Upper lobe of right lung (tissue), 1 donor: ENCODE measurements at regions not wholly inside any gene's neighbourhood (a gene's known extent, or its start where the extent isn't known, plus 50 kb on each side); places are given as distances from the start of the nearest gene placed in this dataset.

Experiments
- ATAC-seq: fragments of 200-7000 bp; cut with Tn5 transposase; one replicate; pipeline ENCODE4 v1.9.1; 2020; ENCODE audit warnings: mild to moderate bottlenecking, moderate library complexity
- DNase-seq: peaks from one replicate; pipeline ENCODE4 v3.0.0-alpha.2; 2020
- H3K27ac ChIP-seq: fragments of 200-600 bp; one replicate; pipeline ENCODE4 v1.8.0; 2022
- H3K27me3 ChIP-seq: fragments of 200-600 bp; one replicate; pipeline ENCODE4 v1.8.0; 2022; ENCODE audit warnings: mild to moderate bottlenecking
- H3K36me3 ChIP-seq: fragments of 200-600 bp; one replicate; pipeline ENCODE4 v1.8.0; 2022
- H3K4me1 ChIP-seq: fragments of 200-600 bp; one replicate; pipeline ENCODE4 v1.8.0; 2022
- H3K4me3 ChIP-seq: fragments of 200-600 bp; one replicate; pipeline ENCODE4 v1.8.0; 2022; ENCODE audit warnings: mild to moderate bottlenecking
- H3K9me3 ChIP-seq: fragments of 200-600 bp; one replicate; pipeline ENCODE4 v1.8.0; 2022
- intact Hi-C: fragments of 100-400 bp; cut with DNase I; formaldehyde crosslinking; loops from one replicate; pipeline ENCODE4 v1.11.0; 2022
- TF ChIP-seq, protein P1 (sequence below): fragments of 200-600 bp; IDR thresholded peaks from one replicate; pipeline ENCODE4 v1.8.0; 2022; ENCODE audit warnings: antibody characterized with exemption
- donor health status: DM: no; HTN: yes; CAD: no; lungs with severe emphysema.

DNA sequence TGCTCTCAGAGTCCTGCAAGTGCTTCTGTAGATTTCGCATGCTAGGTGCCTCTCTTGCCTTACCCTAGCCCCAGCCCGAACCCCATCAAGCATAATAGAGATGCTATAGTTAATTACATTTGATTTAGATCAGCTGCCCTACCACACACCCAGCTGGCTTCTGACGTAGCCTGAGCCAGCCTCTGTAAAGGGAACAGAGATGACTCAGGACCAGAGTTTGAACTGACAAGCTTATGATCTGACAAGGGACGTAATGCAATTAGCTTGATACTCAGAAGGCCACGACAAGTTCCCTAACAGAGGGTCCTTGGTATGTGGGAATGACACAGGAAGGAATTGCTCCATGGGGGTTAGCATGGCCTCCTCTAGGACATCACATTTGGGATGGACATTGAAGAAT is 126.6 kb downstream of the LRATD1 start:
- intact Hi-C loops = no loop called here
- DNase-seq = no peak
- H3K4me3 ChIP-seq = no peak overlapping the region
- H3K27me3 ChIP-seq = no peaks in the 10 kb centered on the region
- H3K36me3 ChIP-seq = no peaks in the 10 kb centered on the region
- no peaks in the 10 kb centered on the region for H3K9me3 ChIP-seq
- H3K4me1 ChIP-seq = no peaks in the 10 kb centered on the region
- no peak for ATAC-seq
- no peak overlapping the region for H3K27ac ChIP-seq
- TF ChIP-seq, protein P1, sequence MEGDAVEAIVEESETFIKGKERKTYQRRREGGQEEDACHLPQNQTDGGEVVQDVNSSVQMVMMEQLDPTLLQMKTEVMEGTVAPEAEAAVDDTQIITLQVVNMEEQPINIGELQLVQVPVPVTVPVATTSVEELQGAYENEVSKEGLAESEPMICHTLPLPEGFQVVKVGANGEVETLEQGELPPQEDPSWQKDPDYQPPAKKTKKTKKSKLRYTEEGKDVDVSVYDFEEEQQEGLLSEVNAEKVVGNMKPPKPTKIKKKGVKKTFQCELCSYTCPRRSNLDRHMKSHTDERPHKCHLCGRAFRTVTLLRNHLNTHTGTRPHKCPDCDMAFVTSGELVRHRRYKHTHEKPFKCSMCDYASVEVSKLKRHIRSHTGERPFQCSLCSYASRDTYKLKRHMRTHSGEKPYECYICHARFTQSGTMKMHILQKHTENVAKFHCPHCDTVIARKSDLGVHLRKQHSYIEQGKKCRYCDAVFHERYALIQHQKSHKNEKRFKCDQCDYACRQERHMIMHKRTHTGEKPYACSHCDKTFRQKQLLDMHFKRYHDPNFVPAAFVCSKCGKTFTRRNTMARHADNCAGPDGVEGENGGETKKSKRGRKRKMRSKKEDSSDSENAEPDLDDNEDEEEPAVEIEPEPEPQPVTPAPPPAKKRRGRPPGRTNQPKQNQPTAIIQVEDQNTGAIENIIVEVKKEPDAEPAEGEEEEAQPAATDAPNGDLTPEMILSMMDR = no peak

DNA sequence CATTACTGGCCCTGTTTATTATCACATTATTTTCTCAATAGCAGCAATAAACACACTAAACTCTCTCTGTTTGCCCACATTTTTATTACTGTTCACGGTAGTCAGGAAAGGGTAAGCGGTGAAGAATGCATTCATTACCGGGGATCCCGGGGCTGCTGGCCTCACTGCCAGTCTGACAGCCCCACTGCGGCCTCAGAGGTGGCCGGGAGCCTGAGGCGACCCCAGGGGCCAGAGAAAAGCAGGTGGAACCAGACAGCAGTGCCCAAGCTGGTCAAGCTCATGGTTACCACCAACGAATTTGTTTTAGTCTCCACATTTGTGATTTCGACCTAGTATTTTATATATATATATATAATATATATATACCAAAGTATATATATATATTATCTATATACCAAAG is 127.7 kb downstream of the LRATD1 start:
- ATAC-seq (no peak), DNase-seq (no peak)
- no peaks in the 10 kb centered on the region for H3K27me3 ChIP-seq
- no peak overlapping the region for H3K4me3 ChIP-seq
- no peaks in the 10 kb centered on the region for H3K4me1 ChIP-seq
- TF ChIP-seq, protein P1 = no peak
- H3K27ac ChIP-seq = no peak overlapping the region
- intact Hi-C loops = no loop called here
- no peaks in the 10 kb centered on the region for H3K36me3 ChIP-seq
- H3K9me3 ChIP-seq = no peaks in the 10 kb centered on the region

DNA sequence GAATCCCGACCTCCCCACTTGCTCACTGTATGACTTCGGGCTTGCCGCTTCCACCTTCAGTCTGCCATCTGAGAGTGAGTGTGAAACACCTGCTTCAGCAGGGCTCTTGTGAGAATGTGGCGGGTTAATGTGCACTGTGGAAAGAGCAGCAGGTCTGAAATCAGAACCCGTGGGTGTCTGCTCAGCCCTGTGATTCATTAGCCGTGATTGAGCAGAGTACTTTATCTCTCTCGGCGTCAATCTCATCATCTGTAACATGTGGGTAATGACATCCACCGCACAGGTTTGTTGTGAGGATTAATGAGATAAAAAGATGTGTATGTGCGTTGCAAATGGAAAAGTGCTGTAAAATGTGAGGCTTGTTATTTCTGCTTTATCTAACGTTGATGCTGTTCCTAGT is 128.6 kb downstream of the LRATD1 start:
- no peak overlapping the region for H3K27ac ChIP-seq
- no peak for ATAC-seq
- H3K27me3 ChIP-seq = no peaks in the 10 kb centered on the region
- TF ChIP-seq, protein P1 = no peak
- intact Hi-C loops = no loop called here
- H3K36me3 ChIP-seq = no peaks in the 10 kb centered on the region
- H3K9me3 ChIP-seq = no peaks in the 10 kb centered on the region
- no peaks in the 10 kb centered on the region for H3K4me1 ChIP-seq
- no peak for DNase-seq
- H3K4me3 ChIP-seq = no peak overlapping the region

DNA sequence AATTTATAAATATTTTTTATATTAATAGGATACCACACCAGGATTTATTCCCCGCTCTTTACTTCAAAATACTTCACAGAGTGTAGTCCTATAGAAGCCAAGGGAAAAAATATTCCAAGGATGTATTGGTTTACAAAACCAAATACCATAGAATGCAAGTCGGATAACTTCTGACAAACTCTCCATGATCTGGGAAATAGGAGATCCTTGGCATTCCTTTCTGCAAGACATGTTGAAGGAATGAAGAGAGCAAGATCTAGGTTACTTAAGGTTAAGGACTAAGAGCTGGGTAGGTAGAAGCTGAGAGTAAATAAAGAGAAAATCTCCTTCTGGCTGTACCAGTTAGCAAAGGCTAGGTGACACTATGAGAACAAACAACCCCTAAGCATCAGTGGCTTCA is 141.2 kb downstream of the LRATD1 start:
- H3K27me3 ChIP-seq = no peaks in the 10 kb centered on the region
- H3K4me1 ChIP-seq = no peaks in the 10 kb centered on the region
- TF ChIP-seq, protein P1 = no peak
- H3K9me3 ChIP-seq = no peaks in the 10 kb centered on the region
- H3K4me3 ChIP-seq = no peak overlapping the region
- ATAC-seq (peak; percentile 76), DNase-seq (no peak)
- intact Hi-C loops = no loop called here
- no peak overlapping the region for H3K27ac ChIP-seq
- no peaks in the 10 kb centered on the region for H3K36me3 ChIP-seq

DNA sequence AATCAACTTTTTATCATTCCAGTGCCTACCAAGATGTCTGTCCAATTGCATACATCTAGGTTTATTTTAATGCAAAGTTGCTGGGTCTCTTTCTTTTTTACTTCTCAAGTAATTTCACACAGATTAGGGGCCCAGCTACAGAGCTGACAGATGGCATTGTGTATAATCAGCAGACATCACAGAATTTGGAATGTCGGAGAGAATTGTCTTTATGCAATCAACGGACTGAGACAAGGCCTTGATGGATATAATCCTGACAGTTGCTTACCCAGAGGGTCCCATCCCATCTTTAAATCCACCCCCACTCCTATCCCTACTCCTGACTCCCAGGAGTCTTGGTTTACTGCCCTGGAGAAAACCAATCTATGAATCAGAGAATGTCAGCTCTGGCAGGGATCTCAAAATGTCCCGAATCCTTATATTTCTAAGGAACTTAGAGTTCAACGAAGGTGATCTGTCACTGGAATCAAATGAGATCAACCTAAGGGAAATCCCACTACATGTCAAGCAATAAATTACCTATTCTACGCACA is 142.0 kb downstream of the LRATD1 start:
- no peak for DNase-seq
- ATAC-seq = no peak
- TF ChIP-seq, protein P1 = no peak
- H3K4me1 ChIP-seq = no peaks in the 10 kb centered on the region
- H3K27me3 ChIP-seq = no peaks in the 10 kb centered on the region
- no peaks in the 10 kb centered on the region for H3K9me3 ChIP-seq
- no peaks in the 10 kb centered on the region for H3K36me3 ChIP-seq
- no peak overlapping the region for H3K27ac ChIP-seq
- no peak overlapping the region for H3K4me3 ChIP-seq
- intact Hi-C loops = no loop called here

DNA sequence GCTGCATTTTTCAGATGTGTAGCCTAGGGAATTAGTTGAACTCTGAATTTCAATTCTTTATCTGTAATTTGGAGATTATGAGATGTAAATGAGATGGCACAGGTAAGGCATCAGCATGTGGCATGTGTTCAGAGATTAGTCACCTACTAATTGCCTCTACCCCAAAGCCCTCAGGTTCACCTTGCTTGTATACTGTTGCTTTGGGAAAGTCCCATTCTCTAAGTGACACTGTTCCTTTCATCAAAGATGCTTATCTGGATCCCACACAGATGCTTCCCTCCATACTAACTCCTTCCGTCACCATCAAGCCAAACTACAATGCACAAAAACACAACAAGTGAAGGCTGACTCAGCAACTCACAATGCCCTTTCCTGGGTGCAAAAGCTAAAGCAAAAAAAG is 143.7 kb downstream of the LRATD1 start:
- intact Hi-C loops = no loop called here
- no peak for DNase-seq
- no peak for ATAC-seq
- no peaks in the 10 kb centered on the region for H3K36me3 ChIP-seq
- TF ChIP-seq, protein P1 = no peak
- no peaks in the 10 kb centered on the region for H3K9me3 ChIP-seq
- no peaks in the 10 kb centered on the region for H3K4me1 ChIP-seq
- no peaks in the 10 kb centered on the region for H3K27me3 ChIP-seq
- no peak overlapping the region for H3K27ac ChIP-seq
- no peak overlapping the region for H3K4me3 ChIP-seq
